ENCODE measurements at regions not wholly inside any gene's neighbourhood (a gene's known extent, or its start where the extent isn't known, plus 50 kb on each side); places are given as distances from the start of the nearest gene placed in this dataset.

GRCh38 chr3:165339753-165340152 is 143.6 kb upstream of the SLITRK3 start (continued):
- no peak for TF ChIP-seq ZKSCAN1 (IDR thresholded peaks at IDR 0.05; ENCODE audit: low read depth, low read length)
- no peak for TF ChIP-seq ARNT (IDR thresholded peaks at IDR 0.05)
- TF ChIP-seq ELF1 (tag; IDR thresholded peaks at IDR 0.05) = no peak
- TF ChIP-seq, protein P1, sequence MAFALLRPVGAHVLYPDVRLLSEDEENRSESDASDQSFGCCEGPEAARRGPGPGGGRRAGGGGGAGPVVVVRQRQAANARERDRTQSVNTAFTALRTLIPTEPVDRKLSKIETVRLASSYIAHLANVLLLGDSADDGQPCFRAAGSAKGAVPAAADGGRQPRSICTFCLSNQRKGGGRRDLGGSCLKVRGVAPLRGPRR (CRISPR knock-in tag; IDR thresholded peaks at IDR 0.05) = no peak
- TF ChIP-seq PTTG1 (tag; IDR thresholded peaks at IDR 0.05; ENCODE audit: low read depth) = no peak
- no peak for TF ChIP-seq E2F5 (CRISPR knock-in tag; IDR thresholded peaks at IDR 0.05)
- no peak for TF ChIP-seq ZFPM2 (CRISPR knock-in tag; IDR thresholded peaks at IDR 0.05)
- TF ChIP-seq PRMT5 (CRISPR knock-in tag; IDR thresholded peaks at IDR 0.05) = no peak

GRCh38 chr3:165336786-165337185 is 140.6 kb upstream of the SLITRK3 start:
- Histone ChIP-seq H3K9me1 (ENCODE audit: control insufficient read depth, insufficient read depth, low read length) (no peaks in the 10 kb centered on the region), H3K27ac (ENCODE audit: extremely low read depth, low read depth, low read length) (no peak overlapping the region), H3K4me2 (ENCODE audit: insufficient read depth, low read length) (no peak overlapping the region), H3K79me2 (ENCODE audit: control insufficient read depth, insufficient read depth, low read length) (no peaks in the 10 kb centered on the region), H3K36me3 (ENCODE audit: control insufficient read depth, insufficient read depth, low read length) (no peaks in the 10 kb centered on the region), H3K9ac (ENCODE audit: insufficient read depth in 1 of 2, low read depth in 2 of 2, low read length in 2 of 2) (no peak overlapping the region), H3K4me1 (replicated peaks in 1 of 2; ENCODE audit: control insufficient read depth in 2 of 2, insufficient read depth in 2 of 2, low read length in 2 of 2) (no peaks in the 10 kb centered on the region), H3K27me3 (ENCODE audit: control insufficient read depth in 2 of 2, insufficient read depth in 2 of 2, low read length in 2 of 2) (no peaks in the 10 kb centered on the region), H4K20me1 (replicated peaks; ENCODE audit: control insufficient read depth, insufficient read depth, low read length) (no peaks in the 10 kb centered on the region), H3K9me3 (replicated peaks; ENCODE audit: control insufficient read depth, insufficient read depth, low read depth, low read length) (no peaks in the 10 kb centered on the region; the same call in 1 of the 2 replicates), H2AFZ (ENCODE audit: low read depth, low read length) (no peak overlapping the region), H3K4me3 (no peak overlapping the region)
- no TSS peak for BruUV-seq (replicated peaks)
- no peak for FAIRE-seq
- in situ Hi-C loops (cut with MboI) (no loop called here), intact Hi-C loops (cut with micrococcal nuclease) (no loop called here)
- 6% methylated on average over 1 of the region's 1 CpG for WGBS (ENCODE audit: insufficient coverage, low coverage, missing lambda C conversion rate)
- CTCF ChIA-PET (ENCODE audit: low intra/inter-chr PET ratio) = no interaction called here
- DNase-seq (ENCODE audit: extremely low read depth in 1 of 4, low spot score in 3 of 4) = no peak
- POLR2A ChIA-PET = no interaction called here
- ATAC-seq = no peak
- TF ChIP-seq SRSF9 (IDR thresholded peaks at IDR 0.05; ENCODE audit: borderline replicate concordance, low read depth, low read length) = no peak
- no peak for TF ChIP-seq BDP1 (IDR thresholded peaks at IDR 0.05; ENCODE audit: insufficient read depth, insufficient read length)
- TF ChIP-seq HIVEP1 (CRISPR knock-in tag; IDR thresholded peaks at IDR 0.05) = no peak
- no peak for TF ChIP-seq ZNF444 (CRISPR knock-in tag; IDR thresholded peaks at IDR 0.05)
- no peak for TF ChIP-seq SFPQ (IDR thresholded peaks at IDR 0.05; ENCODE audit: low read depth, low read length)
- TF ChIP-seq PRPF4 (IDR thresholded peaks at IDR 0.05; ENCODE audit: insufficient read depth, low read depth, low read length, poor library complexity, severe bottlenecking) = no peak
- TF ChIP-seq RHOXF2B (CRISPR knock-in tag; conservative IDR thresholded peaks at IDR 0.05) = no peak
- no peak for TF ChIP-seq ZHX1 (conservative IDR thresholded peaks at IDR 0.05; ENCODE audit: low read length)
- TF ChIP-seq RFX7 (CRISPR knock-in tag; IDR thresholded peaks at IDR 0.05) = no peak
- TF ChIP-seq NFYB (IDR thresholded peaks at IDR 0.05; ENCODE audit: extremely low read depth, insufficient read length) = no peak
